HG02588 (cell line): ENCODE measurements at regions not wholly inside any gene's neighbourhood (a gene's known extent, or its start where the extent isn't known, plus 50 kb on each side); places are given as distances from the start of the nearest gene placed in this dataset.

Experiments used
- ATAC-seq: cut with Tn5 transposase; IDR thresholded peaks from one replicate; pipeline ENCODE4 v1.9.1; 2021; ENCODE audit warnings: mild to moderate bottlenecking, moderate library complexity; ENCODE audit not compliant: unreplicated experiment

DNA sequence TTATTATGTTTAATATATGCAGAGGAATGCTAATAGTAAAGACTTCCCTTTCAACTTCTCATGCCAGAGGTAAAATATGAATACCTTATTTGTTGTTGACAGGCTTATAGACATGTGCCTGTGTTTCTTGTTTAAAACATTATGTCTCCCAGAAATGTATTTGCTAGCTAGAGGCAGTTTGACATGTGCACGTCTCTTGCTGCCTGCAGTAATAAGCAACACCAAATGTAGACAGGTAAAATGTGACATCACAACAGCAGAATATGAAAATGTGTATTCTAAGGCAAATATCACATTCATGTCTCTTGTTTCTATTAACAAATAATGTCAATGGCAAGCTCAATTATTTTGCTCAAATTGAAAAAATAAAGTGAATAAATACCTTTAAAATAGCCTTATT is 80.2 kb upstream of the NEGR1 start:
- no peak for ATAC-seq

DNA sequence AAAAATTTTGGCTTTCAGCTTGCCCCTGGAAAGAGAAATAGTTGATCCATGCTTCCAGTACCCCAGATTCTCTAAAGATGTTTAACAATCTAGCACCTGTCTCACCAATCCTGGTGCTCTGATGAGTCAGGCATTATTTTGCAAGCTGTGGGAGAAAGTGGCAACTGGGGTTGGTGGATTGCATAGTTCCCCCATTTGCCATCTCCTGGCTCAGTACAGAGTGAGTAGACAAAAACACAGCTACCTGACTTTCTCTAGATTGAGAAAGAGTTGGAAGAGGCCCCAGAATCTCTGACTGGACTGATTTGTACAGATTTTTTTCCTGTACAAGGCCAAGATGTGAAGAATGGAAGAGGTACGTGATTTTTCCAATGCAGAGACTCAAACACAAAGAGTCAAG is 75.1 kb upstream of the NEGR1 start:
- no peak for ATAC-seq

GRCh38 chr1:72355899-72356298 is 73.6 kb upstream of the NEGR1 start:
- no peak for ATAC-seq

- no peak for ATAC-seq
These were observed 59.3 kb upstream of the NEGR1 start for GRCh38 chr1:72341661-72342060.

DNA sequence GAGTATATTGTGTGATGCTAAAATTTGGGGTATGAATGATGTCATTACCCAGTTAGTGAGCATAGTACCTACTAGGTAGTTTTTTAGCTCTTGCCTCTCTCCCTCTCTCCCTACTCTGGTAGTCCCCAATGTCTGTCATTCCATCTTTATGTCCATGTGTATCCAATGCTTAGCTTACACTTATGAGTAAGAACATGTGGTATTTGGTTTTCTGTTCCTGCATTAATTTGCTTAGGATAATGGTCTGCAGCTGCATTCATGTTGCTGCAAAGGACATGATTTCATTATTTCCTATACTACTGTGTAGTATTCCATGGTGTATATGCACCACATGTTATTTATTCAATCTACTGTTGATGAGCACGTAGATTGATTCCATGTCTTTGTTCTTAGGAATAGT is 54.4 kb upstream of the NEGR1 start:
- no peak for ATAC-seq
